K562 (cell line): ENCODE measurements at regions not wholly inside any gene's neighbourhood (a gene's known extent, or its start where the extent isn't known, plus 50 kb on each side); places are given as distances from the start of the nearest gene placed in this dataset.

Source experiments
- ATAC-seq: fragments of 200-7000 bp; cut with Tn5 transposase; 3 replicates; pipeline ENCODE4 v1.9.1; 2020; ENCODE audit warnings: moderate library complexity
- BruUV-seq: library from RNA; stranded (reverse); fragments of 400-500 nt; replicated peaks from 2 replicates; lab custom pipeline; 2021; lab: Mats Ljungman, UMichigan
- CTCF ChIA-PET: fragments of 300-600 bp; formaldehyde crosslinking; extraction: SDS; loops from one replicate; lab custom pipeline; 2021; ENCODE audit warnings: low intra/inter-chr PET ratio; lab: Yijun Ruan, JAX
- POLR2A ChIA-PET: fragments of 300-600, 350-650 bp; sonication (Branson Sonifier 250); formaldehyde crosslinking; extraction: SDS; loops from one replicate; lab custom pipeline; 2021; ENCODE audit warnings: antibody characterized with exemption, inconsistent platforms; lab: Yijun Ruan, JAX
- DNase-seq, 4 experiments: peaks; one replicate each; pipeline versions ENCODE4 v3.0.0 to v3.0.0-alpha.2; 2011 to 2018; ENCODE audit warnings: low spot score in 3 of 4, mixed read lengths in 3 of 4; ENCODE audit errors: extremely low read depth in 1 of 4
- FAIRE-seq: peaks from 2 replicates; lab custom pipeline; 2011; peaks lifted over from hg19 to GRCh38; lab: Jason Lieb, UNC
- H2AFZ ChIP-seq: 2 replicates; pipeline ENCODE4 v1.6.0; 2011; ENCODE audit warnings: low read depth, low read length, control low read depth, inconsistent platforms
- H3K27ac ChIP-seq: fragments of 200-600 bp; 3 replicates; pipeline ENCODE4 v1.8.0; 2011; ENCODE audit warnings: low read depth, mild to moderate bottlenecking, control low read depth, inconsistent platforms, low read length, moderate library complexity, mixed read lengths; ENCODE audit errors: extremely low read depth
- H3K27me3 ChIP-seq, 2 experiments: fragments of 300-600 bp in 1 of 2; 2 replicates in 1 of 2; 3 replicates in 1 of 2; pipeline versions ENCODE4 v1.6.0 to v1.8.0; 2011; ENCODE audit warnings: inconsistent platforms in 2 of 2, low read length in 2 of 2, mild to moderate bottlenecking in 1 of 2, mixed read lengths in 1 of 2, moderate library complexity in 1 of 2; ENCODE audit not compliant: control insufficient read depth in 2 of 2, insufficient read depth in 2 of 2
- H3K36me3 ChIP-seq: fragments of 300-600 bp; 3 replicates; pipeline ENCODE4 v1.8.0; 2011; ENCODE audit warnings: mild to moderate bottlenecking, low read length, inconsistent platforms; ENCODE audit not compliant: control insufficient read depth, insufficient read depth
- H3K4me1 ChIP-seq, 2 experiments: fragments of 200-600 bp in 1 of 2; replicated peaks in 1 of 2; 2 replicates in 1 of 2; 3 replicates in 1 of 2; pipeline versions ENCODE4 v1.5.1 to v1.8.0; 2011; ENCODE audit warnings: inconsistent platforms in 2 of 2, low read length in 2 of 2, mild to moderate bottlenecking in 1 of 2, mixed read lengths in 1 of 2, moderate library complexity in 1 of 2; ENCODE audit not compliant: control insufficient read depth in 2 of 2, insufficient read depth in 2 of 2
- H3K4me2 ChIP-seq: 2 replicates; pipeline ENCODE4 v1.6.1; 2011; ENCODE audit warnings: low read length, control low read depth, inconsistent platforms, mixed read lengths; ENCODE audit not compliant: insufficient read depth
- H3K4me3 ChIP-seq: fragments of 200-600 bp; sonication (generic), shearing (Covaris generic); 2 replicates; pipeline ENCODE4 v1.5.1; 2016; ENCODE audit warnings: control low read depth, inconsistent platforms
- H3K79me2 ChIP-seq: fragments of 200-600 bp; 3 replicates; pipeline ENCODE4 v1.8.0; 2011; ENCODE audit warnings: low read length, inconsistent platforms; ENCODE audit not compliant: control insufficient read depth, insufficient read depth
- H3K9ac ChIP-seq, 2 experiments: 2 replicates each; pipeline versions ENCODE4 v1.6.0 to v1.6.1; 2011; ENCODE audit warnings: low read depth in 2 of 2, low read length in 2 of 2, control low read depth in 1 of 2, inconsistent platforms in 1 of 2, mild to moderate bottlenecking in 1 of 2, mixed read lengths in 1 of 2; ENCODE audit not compliant: insufficient read depth in 1 of 2
- H3K9me1 ChIP-seq: one replicate; pipeline ENCODE4 v1.6.0; 2011; ENCODE audit warnings: inconsistent platforms, mild to moderate bottlenecking, low read length, moderate library complexity; ENCODE audit not compliant: control insufficient read depth, insufficient read depth
- H3K9me3 ChIP-seq: replicated peaks from 2 replicates; pipeline ENCODE4 v1.5.1; 2011; ENCODE audit warnings: low read depth, low read length, inconsistent platforms; ENCODE audit not compliant: control insufficient read depth, insufficient read depth
- H4K20me1 ChIP-seq: replicated peaks from 2 replicates; pipeline ENCODE4 v1.6.1; 2011; ENCODE audit warnings: low read length, inconsistent platforms, mixed read lengths; ENCODE audit not compliant: control insufficient read depth, insufficient read depth
- ARID4B ChIP-seq: sonication (generic); formaldehyde crosslinking; IDR thresholded peaks from 2 replicates; pipeline ENCODE4 v1.8.0; 2022; ENCODE audit warnings: mild to moderate bottlenecking, missing genetic modification reagents
- ASH1L ChIP-seq: fragments of 450-650 bp; IDR thresholded peaks from 2 replicates; pipeline ENCODE4 v1.6.1; 2018; ENCODE audit warnings: borderline replicate concordance, mild to moderate bottlenecking, low read depth; ENCODE audit not compliant: partially characterized antibody
- DNMT1 ChIP-seq: fragments of 450-650 bp; IDR thresholded peaks from 2 replicates; pipeline ENCODE4 v1.6.1; 2016; ENCODE audit warnings: antibody characterized with exemption, mild to moderate bottlenecking
- HNRNPUL1 ChIP-seq: fragments of 200-400 bp; formaldehyde crosslinking; IDR thresholded peaks from 2 replicates; pipeline ENCODE4 v1.6.1; 2017; ENCODE audit warnings: low read length
- IRF1 ChIP-seq: sonication (generic); formaldehyde crosslinking; IDR thresholded peaks from 2 replicates; pipeline ENCODE4 v1.8.0; 2022; ENCODE audit warnings: missing genetic modification reagents, mild to moderate bottlenecking, borderline replicate concordance
- MEF2D ChIP-seq: conservative IDR thresholded peaks from 2 replicates; pipeline ENCODE4 v1.6.1; 2016; ENCODE audit warnings: low read depth, missing genetic modification characterization, missing compliant biosample characterization
- SP2 ChIP-seq: IDR thresholded peaks from 2 replicates; pipeline ENCODE4 v1.6.1; 2011; ENCODE audit warnings: mild to moderate bottlenecking, low read depth, low read length, moderate library complexity; ENCODE audit not compliant: poor library complexity, severe bottlenecking; ENCODE audit errors: extremely low read depth
- SRSF7 ChIP-seq: fragments of 200-400 bp; formaldehyde crosslinking; optimal IDR thresholded peaks from 2 replicates; pipeline ENCODE3; 2017; ENCODE audit warnings: mild to moderate bottlenecking, low read depth, low read length
- WHSC1 ChIP-seq: IDR thresholded peaks from one replicate; pipeline ENCODE4 v1.6.1; 2012; ENCODE audit warnings: low read length, control low read depth, inconsistent platforms
- XRCC4 ChIP-seq: IDR thresholded peaks from one replicate; pipeline ENCODE4 v1.6.1; 2011; ENCODE audit not compliant: insufficient read depth, insufficient read length; ENCODE audit errors: extremely low read depth
- ZNF217 ChIP-seq: sonication (generic); formaldehyde crosslinking; IDR thresholded peaks from 2 replicates; pipeline ENCODE4 v1.8.0; 2022; ENCODE audit warnings: mild to moderate bottlenecking, missing genetic modification reagents
- ZNF274 ChIP-seq: IDR thresholded peaks from 2 replicates; pipeline ENCODE4 v1.6.1; 2011; ENCODE audit warnings: low read depth, mild to moderate bottlenecking, low read length, moderate library complexity, borderline replicate concordance
- WGBS: fragments of 100-300 bp; shearing (Covaris generic); methylation state at CpG from one replicate; pipeline ENCODE4 v1.1.6; 2016; ENCODE audit warnings: low coverage, mixed read lengths; ENCODE audit not compliant: insufficient coverage; ENCODE audit errors: missing lambda C conversion rate; 5-methylcytosine and 5-hydroxymethylcytosine counted together
- in situ Hi-C: fragments of 300-500 bp; cut with MboI; formaldehyde crosslinking; loops from 4 replicates; pipeline ENCODE4 v1.15.0; 2018; ENCODE audit warnings: inconsistent platforms, mixed read lengths
- intact Hi-C: fragments of 100-400 bp; cut with micrococcal nuclease; formaldehyde crosslinking; loops from 2 replicates; pipeline ENCODE4 v1.14.2; 2022

DNA sequence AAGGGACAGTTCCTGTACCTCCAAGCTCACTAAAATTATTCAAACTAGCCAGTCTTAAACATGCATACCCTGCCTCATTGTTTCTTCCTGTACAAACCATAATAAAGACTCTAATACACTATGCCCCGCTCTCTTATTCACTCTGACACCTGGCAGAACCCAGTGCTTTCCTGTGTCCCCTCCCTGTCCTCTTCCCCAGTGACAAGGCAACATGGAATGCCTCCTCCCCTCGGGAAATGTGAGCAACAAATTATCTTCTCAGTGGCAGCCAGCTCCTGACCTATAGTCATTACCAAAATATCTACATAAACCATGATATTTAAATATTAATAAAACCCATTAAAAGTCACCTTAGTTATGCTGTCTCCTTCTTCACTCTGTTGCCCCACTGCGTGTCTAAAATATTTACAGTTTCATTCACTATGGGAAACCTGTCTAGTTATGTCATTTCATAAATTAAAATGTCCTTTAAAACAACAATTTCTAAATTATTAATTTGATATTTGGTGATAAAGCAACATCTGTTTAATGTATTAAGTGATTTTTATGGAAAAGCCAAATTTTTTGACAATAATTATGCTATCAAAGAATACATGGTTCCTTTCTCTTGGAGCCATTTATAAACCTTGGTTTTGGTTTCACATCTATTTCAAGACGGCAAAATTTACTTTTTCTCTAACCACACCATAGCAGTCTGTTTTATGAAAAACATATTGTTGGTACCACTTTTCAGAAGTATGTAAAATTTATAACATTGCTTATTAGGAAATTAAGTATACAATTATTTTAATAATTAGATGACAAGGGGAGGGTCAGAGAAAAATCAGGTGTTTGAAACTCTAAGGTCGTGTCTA, 1355.2 kb downstream of the XPNPEP1 start (continued):
- TF ChIP-seq IRF1 (CRISPR knock-in tag) = no peak
- no peak for TF ChIP-seq DNMT1
- TF ChIP-seq XRCC4 = no peak
- no peak for TF ChIP-seq ZNF274
- TF ChIP-seq HNRNPUL1 = no peak

GRCh38 chr10:108566316-108567107, 1356.8 kb downstream of the XPNPEP1 start:
- in situ Hi-C loops (no loop called here), intact Hi-C loops (no loop called here)
- no peaks in the 10 kb centered on the region for H3K27me3 ChIP-seq
- no peak overlapping the region for H3K4me3 ChIP-seq
- H3K9ac ChIP-seq = no peak overlapping the region
- DNase-seq (no peak), FAIRE-seq (no peak), ATAC-seq (no peak)
- no peak overlapping the region for H3K27ac ChIP-seq
- CTCF ChIA-PET = no interaction called here
- POLR2A ChIA-PET = no interaction called here
- no peaks in the 10 kb centered on the region for H3K79me2 ChIP-seq
- no peaks in the 10 kb centered on the region for H3K4me1 ChIP-seq
- no peaks in the 10 kb centered on the region for H3K9me1 ChIP-seq
- no TSS peak for BruUV-seq
- H2AFZ ChIP-seq = no peak overlapping the region
- no peaks in the 10 kb centered on the region for H4K20me1 ChIP-seq
- no peaks in the 10 kb centered on the region for H3K36me3 ChIP-seq
- no peak overlapping the region for H3K4me2 ChIP-seq
- WGBS = 0% methylated on average over 18 of the region's 33 CpGs
- H3K9me3 ChIP-seq = no peaks in the 10 kb centered on the region
- no peak for TF ChIP-seq ZNF217 (CRISPR knock-in tag)
- no peak for TF ChIP-seq ARID4B (CRISPR knock-in tag)
- TF ChIP-seq ASH1L = no peak
- no peak for TF ChIP-seq WHSC1
- TF ChIP-seq MEF2D (tag) = no peak
- TF ChIP-seq SP2 = no peak
- no peak for TF ChIP-seq SRSF7
